ENCODE measurements at regions not wholly inside any gene's neighbourhood (a gene's known extent, or its start where the extent isn't known, plus 50 kb on each side); places are given as distances from the start of the nearest gene placed in this dataset.

DNA sequence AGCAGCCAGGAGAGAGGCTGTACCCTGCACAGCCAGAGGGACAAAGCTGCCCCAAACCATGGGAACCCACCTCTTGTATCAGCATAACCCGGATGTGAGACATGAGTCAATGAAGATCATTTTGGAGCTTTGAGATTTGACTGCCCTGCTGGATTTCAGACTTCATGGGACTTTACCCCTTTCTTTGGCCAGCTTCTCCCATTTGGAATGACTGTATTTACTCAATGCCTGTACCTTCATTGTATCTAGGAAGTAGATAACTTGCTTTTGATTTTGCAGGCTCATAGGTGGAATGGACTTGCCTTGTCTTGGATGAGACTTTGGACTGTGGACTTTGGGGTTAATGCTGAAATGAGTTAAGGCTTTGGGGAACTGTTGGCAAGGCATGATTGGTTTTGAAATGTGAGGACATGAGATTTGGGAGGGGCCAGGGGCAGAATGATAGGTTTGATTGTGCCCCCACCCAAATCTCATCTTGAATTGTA is 616.2 kb downstream of the RWDD3 start:
- TF ChIP-seq POLR2AphosphoS5 (IDR thresholded peaks at IDR 0.05; ENCODE audit: borderline replicate concordance, low read depth, low read length) (no peak), EZH2 (IDR thresholded peaks at IDR 0.05) (no peak)

Measured in SK-N-MC (cell line).